ENCODE measurements at regions not wholly inside any gene's neighbourhood (a gene's known extent, or its start where the extent isn't known, plus 50 kb on each side); places are given as distances from the start of the nearest gene placed in this dataset.
A peak's percentile ranks its signal among the peaks of the same experiment; 100 is the strongest.
"Not testable (repeated sequence)": the region's sequence is repeated elsewhere in the genome, so short reads cannot be mapped to it uniquely, and the experiment has no call there.

DNA sequence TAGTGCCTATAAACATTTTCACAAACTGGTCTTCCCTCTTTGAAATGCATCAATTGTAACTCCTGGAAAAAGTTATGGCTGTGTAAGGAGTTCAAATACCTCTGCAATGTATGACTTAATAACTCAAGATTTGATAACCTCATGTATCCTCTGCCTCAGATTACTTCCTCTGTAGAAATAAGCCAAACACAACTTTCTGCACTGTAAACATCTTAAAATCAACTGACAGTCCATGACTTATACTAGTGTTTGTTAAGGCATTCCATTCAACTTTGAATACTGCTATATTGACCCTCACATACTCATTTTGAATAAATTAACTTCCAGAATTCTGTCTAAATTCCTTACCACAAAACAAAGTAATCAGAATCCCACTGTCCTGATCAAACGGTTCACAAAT, 256.2 kb upstream of the POU5F2 start:
- peaks cover 6% of the 10 kb centered on the region for H3K9me3 Mint-ChIP-seq

DNA sequence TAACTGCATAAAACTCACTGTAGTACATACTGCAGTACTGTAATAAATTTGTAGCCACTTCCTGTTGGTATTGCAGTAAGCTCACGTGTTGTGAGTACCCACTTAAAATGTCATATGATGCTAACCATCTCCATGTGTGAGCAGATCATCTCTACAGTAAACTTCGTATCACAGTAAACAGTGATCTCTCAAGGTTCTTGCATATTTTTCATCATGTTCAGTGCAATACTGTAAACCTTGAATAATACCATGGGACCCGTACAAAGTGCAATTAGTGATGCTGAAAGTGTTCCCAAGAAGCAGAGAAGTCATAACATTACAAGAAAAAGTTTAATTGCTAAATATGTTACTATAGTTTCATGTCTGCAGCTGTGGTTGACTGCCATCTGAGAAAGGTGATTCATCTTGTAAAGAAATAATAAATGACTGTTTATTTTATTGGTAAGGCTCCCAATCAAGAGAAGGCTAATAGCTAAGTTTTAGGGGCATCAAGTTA, 253.8 kb upstream of the POU5F2 start:
- DNase-seq (ENCODE audit: low spot score in 2 of 2) (no peak), ATAC-seq (peak; percentile 82)
- H3K4me3 Mint-ChIP-seq: no peak overlapping the region
- no peaks in the 10 kb centered on the region for H3K9me3 Mint-ChIP-seq
- H3K27ac Mint-ChIP-seq: peak overlapping the region; percentile 24
- peaks cover 17% of the 10 kb centered on the region for H3K4me1 Mint-ChIP-seq
- no peaks in the 10 kb centered on the region for H3K36me3 Mint-ChIP-seq

More for the DNA sequence above, 256.2 kb upstream of the POU5F2 start:
- peaks cover 6% of the 10 kb centered on the region for H3K4me1 Mint-ChIP-seq
- ATAC-seq (no peak), DNase-seq (ENCODE audit: low spot score in 2 of 2) (no peak)
- no peak overlapping the region for H3K4me3 Mint-ChIP-seq
- H3K27ac Mint-ChIP-seq: no peak overlapping the region
- no peaks in the 10 kb centered on the region for H3K36me3 Mint-ChIP-seq

DNA sequence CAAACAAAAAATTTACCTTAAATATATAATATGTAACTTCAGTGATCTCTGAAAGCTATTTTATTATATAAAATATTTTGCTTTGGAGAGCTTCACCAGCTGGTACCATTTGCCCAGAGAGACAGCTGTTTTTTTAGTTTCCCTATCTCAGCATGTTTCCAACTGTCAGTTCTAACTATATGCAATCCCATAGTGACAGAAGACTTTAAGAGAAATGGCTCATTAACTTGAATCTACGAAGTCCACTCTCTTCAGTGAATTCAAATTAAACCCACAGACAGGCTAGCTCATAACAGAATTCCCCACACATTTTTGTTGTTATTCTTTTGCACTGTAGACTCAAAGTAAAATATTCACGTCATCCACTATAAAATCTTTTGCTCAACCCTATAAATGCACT, 251.8 kb upstream of the POU5F2 start:
- no peak overlapping the region for H3K27ac Mint-ChIP-seq
- peaks cover 17% of the 10 kb centered on the region for H3K4me1 Mint-ChIP-seq
- no peaks in the 10 kb centered on the region for H3K36me3 Mint-ChIP-seq
- H3K4me3 Mint-ChIP-seq: no peak overlapping the region
- DNase-seq (ENCODE audit: low spot score in 2 of 2) (no peak), ATAC-seq (no peak)
- no peaks in the 10 kb centered on the region for H3K9me3 Mint-ChIP-seq

GRCh38 chr5:93990504-93991070, 249.2 kb upstream of the POU5F2 start:
- peaks cover 17% of the 10 kb centered on the region for H3K4me1 Mint-ChIP-seq
- H3K27ac Mint-ChIP-seq: no peak overlapping the region
- no peak for DNase-seq (ENCODE audit: low spot score in 2 of 2)
- H3K4me3 Mint-ChIP-seq: no peak overlapping the region
- no peaks in the 10 kb centered on the region for H3K36me3 Mint-ChIP-seq
- peaks cover 3% of the 10 kb centered on the region for H3K9me3 Mint-ChIP-seq
- ATAC-seq: no peak

DNA sequence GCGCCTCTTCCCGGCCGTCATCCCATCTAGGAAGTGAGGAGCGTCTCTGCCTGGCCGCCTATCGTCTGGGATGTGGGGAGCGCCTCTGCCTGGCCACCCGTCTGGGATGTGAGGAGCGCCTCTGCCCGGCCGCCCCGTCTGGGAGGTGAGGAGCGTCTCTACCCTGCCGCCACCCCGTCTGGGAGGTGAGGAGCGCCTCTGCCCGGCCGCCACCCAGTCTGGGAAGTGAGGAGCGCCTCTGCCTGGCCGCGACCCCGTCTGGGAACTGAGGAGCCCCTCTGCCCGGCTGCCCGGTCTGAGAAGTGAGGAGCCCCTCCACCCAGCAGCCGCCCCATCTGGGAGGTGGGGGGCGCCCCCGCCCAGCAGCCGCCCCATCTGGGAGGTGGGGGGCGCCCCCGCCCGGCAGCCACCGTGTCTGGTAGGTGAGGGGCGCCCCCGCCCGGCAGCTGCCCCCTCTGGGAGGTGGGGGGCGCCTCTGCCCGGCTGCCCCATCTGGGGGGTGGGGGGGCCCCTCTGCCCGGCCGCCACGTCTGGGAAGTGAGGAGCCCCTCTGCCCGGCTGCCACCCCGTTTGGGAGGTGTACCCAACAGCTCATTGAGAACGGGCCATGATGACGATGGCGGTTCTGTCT, 244.7 kb upstream of the POU5F2 start:
- H3K36me3 Mint-ChIP-seq; H3K9me3 Mint-ChIP-seq; H3K4me3 Mint-ChIP-seq; H3K27ac Mint-ChIP-seq; DNase-seq (ENCODE audit: low spot score in 2 of 2); H3K4me1 Mint-ChIP-seq; ATAC-seq: not testable (repeated sequence)

GRCh38 chr5:93978222-93978621, 236.8 kb upstream of the POU5F2 start:
- DNase-seq (ENCODE audit: low spot score in 2 of 2): no peak
- H3K9me3 Mint-ChIP-seq: peaks cover 22% of the 10 kb centered on the region
- no peaks in the 10 kb centered on the region for H3K36me3 Mint-ChIP-seq
- no peak for ATAC-seq
- H3K4me3 Mint-ChIP-seq: no peak overlapping the region
- peaks cover 9% of the 10 kb centered on the region for H3K4me1 Mint-ChIP-seq
- H3K27ac Mint-ChIP-seq: no peak overlapping the region

GRCh38 chr5:93967923-93968322, 226.5 kb upstream of the POU5F2 start:
- H3K4me1 Mint-ChIP-seq: peaks cover 18% of the 10 kb centered on the region
- no peak overlapping the region for H3K4me3 Mint-ChIP-seq
- peaks cover 6% of the 10 kb centered on the region for H3K36me3 Mint-ChIP-seq
- H3K27ac Mint-ChIP-seq: no peak overlapping the region
- no peak for DNase-seq (ENCODE audit: low spot score in 2 of 2)
- ATAC-seq: no peak
- H3K9me3 Mint-ChIP-seq: no peaks in the 10 kb centered on the region

GRCh38 chr5:93964421-93964820, 223.0 kb upstream of the POU5F2 start:
- DNase-seq (ENCODE audit: low spot score in 2 of 2) (no peak), ATAC-seq (no peak)
- no peaks in the 10 kb centered on the region for H3K9me3 Mint-ChIP-seq
- no peak overlapping the region for H3K27ac Mint-ChIP-seq
- H3K4me3 Mint-ChIP-seq: no peak overlapping the region
- H3K4me1 Mint-ChIP-seq: peaks cover 11% of the 10 kb centered on the region
- peaks cover 6% of the 10 kb centered on the region for H3K36me3 Mint-ChIP-seq

- DNase-seq (ENCODE audit: low spot score in 2 of 2) (no peak), ATAC-seq (no peak)
- Mint-ChIP-seq H3K36me3 (peaks cover 26% of the 10 kb centered on the region), H3K4me1 (no peaks in the 10 kb centered on the region), H3K27ac (no peak overlapping the region), H3K9me3 (no peaks in the 10 kb centered on the region), H3K4me3 (no peak overlapping the region)
Measured at GRCh38 chr5:93960042-93960441, 218.6 kb upstream of the POU5F2 start.

GRCh38 chr5:93956006-93956405, 214.6 kb upstream of the POU5F2 start:
- Mint-ChIP-seq H3K9me3 (no peaks in the 10 kb centered on the region), H3K36me3 (peaks cover 24% of the 10 kb centered on the region), H3K4me1 (peaks cover 5% of the 10 kb centered on the region), H3K4me3 (no peak overlapping the region), H3K27ac (no peak overlapping the region)
- no peak for ATAC-seq
- DNase-seq (ENCODE audit: low spot score in 2 of 2): no peak

- ATAC-seq: no peak
- H3K4me3 Mint-ChIP-seq: no peak overlapping the region
Measured at GRCh38 chr5:93954421-93955069, 213.1 kb upstream of the POU5F2 start.

DNA sequence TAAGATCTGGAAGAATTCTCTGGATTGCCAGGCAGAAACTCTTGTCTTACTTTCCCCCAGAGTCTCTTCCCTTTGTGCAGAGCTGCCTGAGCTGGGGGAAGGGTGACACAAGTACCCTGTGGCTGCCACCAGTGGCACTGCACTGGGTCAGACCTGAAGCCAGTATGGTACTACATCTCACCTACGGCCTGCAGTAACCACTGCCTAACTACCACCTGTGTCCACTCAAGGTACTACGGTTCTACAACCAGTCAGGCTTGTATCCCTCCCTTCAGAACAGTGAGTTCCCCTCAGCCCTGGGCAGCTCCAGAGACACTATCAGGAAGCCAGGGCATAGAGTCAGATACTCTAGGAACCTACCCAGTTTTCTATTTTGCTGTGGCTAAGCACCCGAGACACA, 212.0 kb upstream of the POU5F2 start:
- Mint-ChIP-seq H3K4me1 (peaks cover 5% of the 10 kb centered on the region), H3K4me3 (no peak overlapping the region), H3K9me3 (no peaks in the 10 kb centered on the region), H3K36me3 (peaks cover 22% of the 10 kb centered on the region), H3K27ac (no peak overlapping the region)
- DNase-seq (ENCODE audit: low spot score in 2 of 2) (no peak), ATAC-seq (no peak)

More at GRCh38 chr5:93954421-93955069, 213.1 kb upstream of the POU5F2 start:
- Mint-ChIP-seq H3K27ac (no peak overlapping the region), H3K4me1 (peaks cover 5% of the 10 kb centered on the region), H3K9me3 (no peaks in the 10 kb centered on the region), H3K36me3 (peaks cover 24% of the 10 kb centered on the region)
- no peak for DNase-seq (ENCODE audit: low spot score in 2 of 2)

DNA sequence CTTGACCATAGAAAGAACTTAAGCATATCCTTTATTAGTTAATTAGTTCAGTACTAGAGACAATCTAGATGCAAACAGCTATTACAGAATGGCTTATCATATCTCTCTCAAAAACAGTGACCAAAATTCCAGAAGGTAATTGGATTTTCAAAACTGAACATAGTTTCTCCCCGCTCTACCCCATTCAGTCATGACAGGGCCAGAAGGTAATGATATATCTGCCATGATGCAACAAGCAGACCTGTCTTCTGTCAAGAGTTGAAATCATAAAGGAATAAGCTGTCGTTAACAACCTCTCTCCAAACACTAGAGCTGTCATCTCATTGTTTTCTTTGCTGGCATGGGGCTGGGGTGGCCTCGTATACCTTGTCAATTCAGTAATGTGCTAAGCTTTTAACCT, 200.5 kb upstream of the POU5F2 start:
- no peaks in the 10 kb centered on the region for H3K9me3 Mint-ChIP-seq
- DNase-seq (ENCODE audit: low spot score in 2 of 2) (no peak), ATAC-seq (no peak)
- H3K4me3 Mint-ChIP-seq: no peak overlapping the region
- H3K4me1 Mint-ChIP-seq: no peaks in the 10 kb centered on the region
- no peaks in the 10 kb centered on the region for H3K36me3 Mint-ChIP-seq
- H3K27ac Mint-ChIP-seq: no peak overlapping the region

DNA sequence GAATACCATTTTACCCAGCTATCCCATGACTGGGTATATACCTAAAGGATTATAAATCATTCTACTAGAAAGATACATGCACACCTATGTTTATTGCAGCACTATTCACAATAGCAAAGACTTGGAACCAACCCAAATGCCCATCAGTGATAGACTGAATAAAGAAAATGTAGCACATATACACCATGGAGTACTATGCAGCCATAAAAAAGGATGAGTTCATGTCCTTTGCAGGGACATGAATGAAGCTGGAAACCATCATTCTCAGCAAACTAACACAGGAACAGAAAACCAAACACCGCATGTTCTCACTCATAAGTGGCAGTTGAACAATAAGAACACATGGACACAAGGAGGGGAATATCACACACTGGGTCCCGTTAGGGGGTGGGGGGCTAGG, 191.9 kb upstream of the POU5F2 start:
- H3K4me3 Mint-ChIP-seq; DNase-seq (ENCODE audit: low spot score in 2 of 2): not testable (repeated sequence)

DNA sequence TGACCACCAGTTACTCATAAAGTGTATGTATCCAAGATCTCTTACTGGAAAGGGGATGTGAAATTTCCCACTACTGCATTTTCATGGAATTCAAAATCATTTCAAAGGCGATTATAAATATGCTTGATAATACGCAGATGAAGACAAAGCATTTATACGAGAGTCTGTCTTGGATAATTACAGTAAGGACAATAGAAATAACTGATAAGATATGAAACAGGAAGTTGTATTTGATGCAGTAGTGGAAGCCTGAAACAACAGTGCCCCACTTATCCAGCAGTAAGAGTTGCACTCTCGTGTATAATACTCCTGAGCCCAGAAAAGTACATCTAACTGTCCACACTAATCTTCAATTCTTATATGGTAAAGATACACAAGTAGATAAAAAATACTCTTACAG, 188.7 kb upstream of the POU5F2 start:
- no peak overlapping the region for H3K27ac Mint-ChIP-seq
- no peaks in the 10 kb centered on the region for H3K9me3 Mint-ChIP-seq
- no peak overlapping the region for H3K4me3 Mint-ChIP-seq
- DNase-seq (ENCODE audit: low spot score in 2 of 2) (no peak), ATAC-seq (no peak)
- H3K36me3 Mint-ChIP-seq: peaks cover 6% of the 10 kb centered on the region
- H3K4me1 Mint-ChIP-seq: peaks cover 5% of the 10 kb centered on the region

More for the DNA sequence above, 191.9 kb upstream of the POU5F2 start:
- H3K27ac Mint-ChIP-seq, H3K36me3 Mint-ChIP-seq, H3K9me3 Mint-ChIP-seq, ATAC-seq, H3K4me1 Mint-ChIP-seq: not testable (repeated sequence)

DNA sequence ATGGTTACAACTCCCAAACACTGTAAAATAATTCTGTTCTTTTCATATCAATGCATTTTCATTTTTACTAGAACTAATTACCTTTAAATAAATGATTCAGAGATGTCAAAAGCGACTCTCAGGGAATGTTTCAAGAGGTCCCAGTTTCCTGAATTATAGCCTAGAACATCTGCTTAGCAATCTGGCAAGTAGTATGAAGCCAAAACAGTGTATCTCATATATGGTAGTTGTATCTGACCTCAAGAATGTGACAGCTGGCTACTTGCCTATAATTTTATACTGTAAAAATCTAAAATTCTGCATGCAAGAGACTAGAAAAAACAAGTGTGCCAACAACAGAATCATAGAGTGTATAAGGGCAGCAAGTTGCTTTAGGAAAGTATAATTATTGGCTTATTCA, 187.7 kb upstream of the POU5F2 start:
- no peak overlapping the region for H3K27ac Mint-ChIP-seq
- H3K4me3 Mint-ChIP-seq: no peak overlapping the region
- H3K36me3 Mint-ChIP-seq: peaks cover 6% of the 10 kb centered on the region
- ATAC-seq (no peak), DNase-seq (ENCODE audit: low spot score in 2 of 2) (no peak)
- H3K4me1 Mint-ChIP-seq: peaks cover 5% of the 10 kb centered on the region
- no peaks in the 10 kb centered on the region for H3K9me3 Mint-ChIP-seq

Measured in stimulated activated effector memory CD8-positive, alpha-beta T cell treated with anti-CD3 and anti-CD28 coated beads, Interleukin-12 subunit alpha, Interleukin-12 subunit beta, amount 100 ng/mL, for 72 hours (primary cell).